HG03354 (cell line): ENCODE measurements at regions not wholly inside any gene's neighbourhood (a gene's known extent, or its start where the extent isn't known, plus 50 kb on each side); places are given as distances from the start of the nearest gene placed in this dataset.
"Not testable (repeated sequence)": the region's sequence is repeated elsewhere in the genome, so short reads cannot be mapped to it uniquely, and the experiment has no call there.

Experiments
- ATAC-seq: cut with Tn5 transposase; IDR thresholded peaks from one replicate; pipeline ENCODE4 v1.9.1; 2021; ENCODE audit warnings: mild to moderate bottlenecking; ENCODE audit not compliant: unreplicated experiment, poor library complexity, severe bottlenecking

DNA sequence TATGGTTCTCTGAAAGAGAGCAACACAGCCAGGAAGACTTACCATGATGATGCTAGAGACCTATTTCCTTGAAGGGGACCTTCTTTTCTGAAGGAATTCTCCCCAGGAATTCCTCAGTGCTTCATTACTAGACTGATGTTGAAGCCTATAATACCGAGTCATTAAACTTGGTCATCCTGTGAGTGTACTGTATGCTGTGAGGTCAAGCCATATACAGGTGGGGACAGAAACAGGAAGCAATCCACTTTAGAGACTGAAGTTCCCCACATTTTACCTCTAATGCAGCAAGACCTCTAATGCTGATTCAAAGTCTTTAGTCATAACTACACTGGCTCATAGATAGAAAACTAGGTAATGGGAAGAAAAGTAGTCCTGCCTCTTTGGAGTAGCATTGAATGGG, 77.1 kb upstream of the RASEF start:
- no peak for ATAC-seq

DNA sequence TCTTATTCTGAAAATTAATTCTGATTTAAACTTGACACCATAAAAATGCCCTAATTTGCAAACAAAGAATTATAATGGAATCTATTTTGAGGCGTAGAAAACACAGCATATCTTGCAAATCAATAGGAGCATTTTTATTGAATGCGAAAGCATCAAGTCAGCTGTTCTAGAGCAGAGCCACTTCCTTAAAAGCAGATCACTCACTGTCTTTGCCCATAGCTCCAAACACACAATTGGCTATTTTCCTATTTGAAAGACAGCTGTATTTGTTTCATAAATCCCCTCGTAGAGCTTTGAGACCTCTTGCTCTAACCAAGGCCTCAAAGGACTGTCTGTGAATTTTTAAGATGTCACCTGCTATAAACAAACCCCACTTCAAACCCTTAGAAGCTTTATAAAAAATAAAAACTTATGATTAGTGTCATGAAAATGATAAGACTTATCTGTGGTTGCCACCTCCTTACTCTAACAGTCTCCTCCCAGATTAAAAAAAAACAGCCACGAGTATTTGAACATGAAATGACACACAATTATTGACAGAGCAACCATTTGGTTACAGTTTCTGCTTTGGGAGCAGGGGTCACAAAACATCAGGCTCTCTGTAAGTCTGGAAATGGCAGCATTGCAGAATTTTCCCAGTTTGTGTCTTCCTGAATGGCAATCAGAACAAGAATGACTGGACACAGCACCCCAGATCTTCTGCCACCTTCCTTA, 75.6 kb upstream of the RASEF start:
- ATAC-seq: no peak

DNA sequence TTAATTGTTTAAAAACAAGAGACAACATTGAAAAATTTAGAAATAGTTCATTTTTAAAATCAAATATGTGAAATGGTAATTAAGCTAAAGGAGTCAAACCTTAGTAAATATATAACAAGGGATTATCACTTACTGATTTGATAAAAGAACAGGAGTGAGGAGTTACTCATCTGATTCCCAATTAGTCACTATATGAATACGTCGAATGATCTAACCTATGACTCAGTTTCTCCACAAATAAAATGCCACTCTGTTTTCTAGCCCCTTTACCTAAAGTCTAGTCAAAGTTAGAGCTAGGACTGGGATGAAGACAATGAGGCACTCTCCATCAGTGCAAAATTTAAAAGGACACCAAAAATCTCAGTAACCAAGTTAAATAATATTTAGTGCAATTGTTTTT, 70.4 kb upstream of the RASEF start:
- no peak for ATAC-seq

DNA sequence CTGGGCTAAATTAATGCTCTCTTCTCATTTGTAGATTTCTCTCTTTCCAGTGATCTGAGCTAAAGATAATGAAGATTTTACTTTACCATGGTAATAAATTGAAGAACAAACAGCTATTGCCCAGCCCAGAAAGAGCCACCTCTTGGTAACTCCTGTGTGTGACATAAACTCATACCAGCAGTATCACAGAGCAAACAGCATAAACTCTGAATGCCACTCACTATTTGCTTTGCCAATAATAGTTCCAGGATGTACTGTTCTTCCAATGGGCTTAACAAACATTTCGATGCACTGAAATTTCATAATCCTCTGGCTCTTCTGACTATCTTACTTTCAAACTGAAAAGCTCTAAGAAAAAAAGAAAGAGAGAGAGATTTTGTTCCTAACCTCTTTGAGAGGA, 69.8 kb upstream of the RASEF start:
- no peak for ATAC-seq

DNA sequence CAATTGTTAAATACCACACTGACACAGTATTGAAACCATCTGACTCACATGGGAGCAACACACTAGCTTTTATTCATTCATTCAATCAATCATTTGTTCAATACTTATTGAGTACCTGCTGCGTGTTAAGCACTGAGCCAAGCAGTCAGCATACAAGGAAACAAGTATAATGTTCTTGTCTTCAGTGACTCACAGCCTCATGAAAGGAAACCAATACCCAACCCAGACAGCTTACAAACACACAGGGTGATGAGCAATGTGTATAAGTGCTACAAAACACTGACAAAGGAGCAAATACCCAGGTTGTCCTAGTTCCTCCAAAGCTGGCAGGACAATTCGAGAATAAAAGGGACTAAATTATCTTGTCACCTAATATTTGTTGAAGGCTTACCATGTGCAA, 67.6 kb upstream of the RASEF start:
- ATAC-seq: no peak

DNA sequence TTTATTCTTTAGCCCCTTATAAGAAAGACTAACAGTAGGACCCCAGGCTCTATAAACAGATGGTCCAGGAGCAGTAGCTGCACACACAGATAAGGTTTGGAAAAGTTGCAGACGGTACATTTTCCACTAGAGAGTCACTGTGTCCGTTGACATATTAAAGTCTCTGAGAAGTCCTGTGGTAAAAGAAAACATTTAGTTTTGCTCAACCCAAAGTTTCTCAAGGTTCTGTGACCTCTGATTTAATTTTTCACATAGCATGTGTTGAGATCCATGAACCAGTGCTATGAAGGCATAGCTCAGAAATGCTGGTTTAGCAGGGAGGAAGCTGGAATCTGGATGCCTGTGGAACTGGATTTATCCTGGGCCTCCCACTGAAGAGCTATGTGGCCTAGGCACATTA, 62.7 kb upstream of the RASEF start:
- ATAC-seq: no peak

DNA sequence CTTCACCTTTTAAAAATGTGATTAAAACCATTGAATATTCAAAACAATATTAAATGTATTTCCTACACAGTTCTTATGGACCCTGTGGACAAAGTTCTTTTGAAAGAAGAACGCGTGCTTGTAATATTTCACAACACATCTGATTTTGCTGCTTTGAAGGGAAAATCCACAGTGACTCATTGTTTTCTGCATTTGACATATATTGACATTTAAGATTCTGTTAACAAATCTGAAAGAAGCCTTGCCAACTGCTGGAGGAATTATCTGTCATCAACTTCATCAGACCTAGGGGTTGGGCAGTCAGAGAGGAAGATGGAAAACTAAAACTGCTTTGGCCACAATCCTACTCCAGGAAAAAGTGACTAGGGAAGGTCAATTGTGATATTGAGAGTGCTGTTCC, 56.9 kb upstream of the RASEF start:
- no peak for ATAC-seq

DNA sequence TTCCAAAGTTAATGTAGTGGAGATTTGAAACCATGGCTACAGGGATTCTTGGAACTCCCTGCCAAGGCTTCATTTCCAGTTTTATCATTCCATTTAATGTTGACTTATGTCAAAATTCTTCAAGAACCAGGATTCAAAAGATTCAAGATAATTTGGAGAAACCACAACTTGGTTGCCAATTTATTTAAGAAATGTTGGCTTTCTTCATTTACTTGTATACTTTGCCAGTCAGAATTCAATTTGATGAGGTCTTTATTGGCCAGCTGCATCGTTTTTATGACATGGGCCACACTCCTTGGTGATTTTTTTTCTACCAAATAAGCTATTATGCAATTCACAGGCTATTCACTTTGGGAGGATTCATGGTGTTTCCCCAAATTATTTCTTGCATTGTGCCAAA, 53.1 kb upstream of the RASEF start:
- no peak for ATAC-seq

DNA sequence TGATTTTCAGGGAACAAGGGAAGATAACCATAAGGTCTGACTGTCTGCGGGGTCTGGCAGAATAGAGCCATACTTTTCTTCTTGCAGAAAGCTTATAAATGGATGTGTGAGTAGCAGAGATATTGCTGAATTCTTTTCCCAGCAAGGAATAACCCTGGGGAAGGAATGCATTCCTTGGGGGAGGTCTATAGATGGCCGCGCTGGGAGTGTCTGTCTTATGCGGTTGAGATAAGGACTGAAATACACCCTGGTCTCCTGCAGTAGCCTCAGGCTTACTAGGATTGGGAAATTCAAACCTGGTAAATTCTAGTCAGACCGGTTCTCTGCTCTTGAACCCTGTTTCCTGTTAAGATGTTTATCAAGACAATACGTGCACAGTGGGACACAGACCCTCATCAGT, 50.5 kb upstream of the RASEF start:
- ATAC-seq: not testable (repeated sequence)
